Renal pelvis (tissue), 1 donor: ENCODE measurements at regions not wholly inside any gene's neighbourhood (a gene's known extent, or its start where the extent isn't known, plus 50 kb on each side); places are given as distances from the start of the nearest gene placed in this dataset.
"Not testable (repeated sequence)": the region's sequence is repeated elsewhere in the genome, so short reads cannot be mapped to it uniquely, and the experiment has no call there.

Experiments
- DNase-seq: peaks from one replicate; pipeline ENCODE4 v3.0.0-alpha.2; 2013

DNA sequence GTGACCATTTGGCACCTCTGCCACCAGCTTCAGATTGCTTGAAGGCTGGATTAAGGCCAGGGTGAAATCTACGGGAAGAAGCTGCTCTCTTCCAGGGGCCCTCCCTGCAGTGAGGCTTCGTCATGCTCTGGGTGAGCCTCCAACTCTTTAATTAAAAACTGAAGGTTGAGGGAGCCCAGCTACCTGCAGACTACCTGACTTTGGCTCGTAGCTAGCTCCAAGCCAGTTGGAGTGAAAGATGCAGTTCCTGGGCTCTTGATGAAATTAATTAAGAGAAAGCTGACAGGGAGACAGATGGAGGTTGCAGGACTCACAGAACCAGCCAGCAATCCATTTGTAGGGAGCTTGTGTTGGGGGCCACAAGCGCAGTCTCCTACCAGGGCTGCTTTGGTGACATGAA, 168.5 kb upstream of the SFSWAP start:
- no peak for DNase-seq

DNA sequence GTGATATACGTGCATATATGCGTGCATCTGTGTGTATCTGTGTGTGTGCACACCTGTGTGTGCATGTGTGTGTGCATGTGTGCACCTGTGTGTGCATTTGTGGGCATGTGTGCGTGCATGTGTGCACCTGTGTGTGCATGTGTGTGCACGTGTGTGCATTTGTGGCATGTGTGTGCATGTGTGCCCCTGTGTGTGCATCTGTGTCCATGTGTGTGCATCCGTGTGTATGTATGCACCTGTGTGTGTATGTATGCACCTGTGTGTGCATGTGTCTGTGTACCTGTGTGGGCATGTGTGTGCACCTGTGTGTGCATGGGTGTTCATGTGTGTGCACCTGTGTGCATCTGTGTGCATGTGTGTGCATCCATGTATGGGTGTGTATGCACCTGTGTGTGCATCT, 167.8 kb upstream of the SFSWAP start:
- no peak for DNase-seq

DNA sequence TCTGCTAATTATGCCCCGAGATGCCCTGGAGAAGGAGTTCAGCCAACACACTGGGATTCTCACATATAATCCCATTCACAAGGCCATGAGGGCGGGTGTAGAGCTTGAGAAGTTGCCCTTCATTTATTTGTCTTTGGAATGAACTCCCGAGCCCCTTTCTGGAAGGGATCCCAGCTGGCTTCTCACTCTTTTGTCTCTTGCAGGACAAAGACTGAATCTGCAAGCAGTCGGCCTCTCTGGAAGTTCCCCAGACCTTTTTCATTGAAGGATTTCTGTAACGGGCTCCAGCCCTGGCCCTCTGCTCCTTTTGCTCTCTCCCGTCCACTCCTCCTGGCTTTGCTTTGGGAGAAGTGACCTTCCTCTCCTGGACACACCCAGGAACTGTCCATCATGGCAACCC, 163.3 kb upstream of the SFSWAP start:
- no peak for DNase-seq

DNA sequence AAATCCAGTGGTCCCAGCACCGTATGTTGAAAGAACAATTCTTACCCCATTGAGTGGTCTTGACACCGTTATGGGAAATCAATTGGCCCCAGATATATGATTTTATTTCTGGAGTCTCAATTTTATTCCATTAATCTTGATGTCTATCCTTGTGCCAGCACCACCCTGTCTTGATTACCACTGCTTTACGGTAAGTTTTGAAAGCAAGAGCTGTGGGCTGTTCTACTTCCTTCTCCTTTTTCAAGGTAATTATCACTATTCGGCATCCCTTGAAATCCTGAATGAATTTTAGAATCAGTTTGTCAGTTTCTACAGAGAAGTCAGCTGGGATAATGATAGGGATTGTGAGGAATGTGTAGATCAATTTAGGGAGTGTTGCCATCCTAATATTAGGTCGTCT, 160.8 kb upstream of the SFSWAP start:
- DNase-seq, result no peak

DNA sequence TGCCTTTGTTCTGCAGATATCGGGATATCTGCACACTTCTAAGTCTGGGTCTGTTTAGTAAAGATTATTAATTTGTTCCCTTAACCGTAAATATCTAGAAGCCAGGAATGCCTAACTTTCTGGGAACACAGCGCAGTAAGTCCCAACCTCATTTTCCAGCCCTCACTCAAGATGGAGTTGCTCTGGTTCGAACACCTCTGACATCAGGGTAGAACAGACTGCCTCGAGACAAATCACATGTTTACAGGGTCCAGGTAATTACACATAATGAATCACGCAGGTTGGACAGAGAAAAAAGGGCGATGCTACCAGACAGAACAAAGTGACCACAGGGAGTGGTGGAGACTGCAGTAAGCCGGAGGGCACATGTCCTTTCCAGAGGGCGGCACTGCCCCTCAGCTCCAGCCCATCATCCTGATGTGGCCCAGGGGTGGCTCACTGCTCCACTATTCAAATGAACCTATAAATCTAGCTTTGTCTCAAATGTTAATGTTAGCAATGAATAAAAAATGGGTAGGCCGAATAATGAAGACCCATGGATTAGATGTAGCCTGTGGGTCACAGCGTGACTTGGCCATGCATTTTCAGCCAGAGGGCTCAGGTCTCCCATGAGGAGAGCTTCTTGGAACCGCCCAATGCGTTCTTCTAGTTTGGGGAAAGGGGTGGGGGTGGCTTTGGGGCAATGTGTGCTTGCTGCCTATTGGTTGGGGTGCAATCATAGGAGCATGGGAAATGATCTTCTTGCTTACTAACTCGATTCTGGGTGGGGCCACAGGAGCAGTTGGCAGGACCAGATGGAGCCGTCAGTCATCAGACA, 159.0 kb upstream of the SFSWAP start:
- DNase-seq, result no peak

DNA sequence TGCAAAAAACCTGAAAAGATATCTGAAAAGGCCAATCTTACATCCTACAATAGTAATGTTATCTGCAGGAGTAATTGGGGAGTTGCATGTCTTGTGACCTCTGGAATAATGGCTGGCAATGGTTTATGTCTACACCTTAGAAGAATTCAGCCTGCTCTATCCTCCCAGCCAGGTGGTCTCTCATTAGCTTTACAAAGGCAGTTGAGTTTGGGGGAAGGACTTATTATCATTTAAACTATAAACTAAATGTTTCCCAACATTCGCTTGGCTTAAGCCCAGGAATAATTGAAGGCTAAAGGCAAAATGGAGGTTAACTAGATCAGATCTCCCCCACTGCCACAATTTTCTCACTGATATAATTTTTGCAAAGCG, 158.4 kb upstream of the SFSWAP start:
- DNase-seq, result no peak

DNA sequence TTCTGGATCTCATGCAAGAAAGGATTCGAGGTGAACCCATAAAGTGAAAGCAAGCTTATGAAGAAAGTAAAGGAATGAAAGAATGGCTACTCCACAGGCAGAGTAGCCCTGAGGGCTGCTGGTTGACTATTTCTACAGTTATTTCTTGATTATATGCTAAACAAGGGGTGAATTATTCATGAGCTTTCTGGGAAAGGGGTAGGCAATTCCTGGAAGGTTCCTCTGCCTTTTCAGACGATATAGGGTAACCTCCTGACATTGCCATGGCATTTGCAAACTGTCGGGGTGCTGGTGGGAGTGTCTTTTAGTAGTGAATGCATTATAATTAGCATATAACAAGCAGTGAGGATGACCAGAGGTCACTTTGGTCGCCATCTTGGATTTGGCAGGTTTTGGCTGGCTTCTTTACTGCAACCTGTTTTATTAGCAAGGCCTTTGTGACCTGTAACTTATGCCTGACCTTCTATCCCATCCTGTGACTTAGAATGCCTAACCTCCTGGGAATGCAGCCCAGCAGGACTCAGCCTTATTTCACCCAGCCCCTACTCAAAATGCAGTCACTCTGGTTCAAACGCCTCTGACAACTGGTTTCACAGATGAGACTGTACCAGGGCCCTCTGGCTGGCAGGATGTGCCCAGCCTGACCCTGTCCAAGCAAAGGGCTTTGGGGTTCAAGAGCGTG, 157.7 kb upstream of the SFSWAP start:
- no peak for DNase-seq

DNA sequence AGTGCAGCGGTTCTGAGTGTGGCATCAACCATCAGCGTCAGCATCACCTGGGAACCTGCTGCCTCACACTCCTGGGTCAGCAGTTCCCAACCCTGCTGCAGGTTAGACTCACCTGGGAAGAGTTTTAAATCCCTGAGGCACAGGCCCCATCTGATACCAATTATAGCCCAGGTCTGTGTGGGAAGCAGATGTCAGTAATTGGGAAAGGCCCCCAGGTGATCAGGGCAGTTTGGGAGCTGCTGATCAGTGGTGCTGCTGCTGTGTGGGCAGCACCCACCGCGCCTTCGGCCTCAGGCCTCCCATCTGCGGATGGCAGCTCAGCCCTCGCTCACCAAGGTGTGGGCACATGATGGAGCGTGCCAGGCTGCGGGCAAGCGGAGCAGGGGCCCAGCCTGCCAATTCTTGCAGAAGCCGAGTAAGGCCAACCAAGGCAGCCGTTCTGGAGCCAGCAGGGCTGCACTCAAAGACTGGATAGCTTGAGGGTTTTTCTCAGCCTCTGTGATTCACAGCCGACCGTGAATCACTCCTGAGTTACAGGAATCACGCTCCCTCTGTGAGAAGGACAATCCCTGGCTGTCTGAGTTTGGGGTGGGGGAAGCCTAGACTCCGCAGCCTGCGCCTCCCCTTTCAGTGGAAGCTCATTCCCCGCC, 155.6 kb upstream of the SFSWAP start:
- no peak for DNase-seq

DNA sequence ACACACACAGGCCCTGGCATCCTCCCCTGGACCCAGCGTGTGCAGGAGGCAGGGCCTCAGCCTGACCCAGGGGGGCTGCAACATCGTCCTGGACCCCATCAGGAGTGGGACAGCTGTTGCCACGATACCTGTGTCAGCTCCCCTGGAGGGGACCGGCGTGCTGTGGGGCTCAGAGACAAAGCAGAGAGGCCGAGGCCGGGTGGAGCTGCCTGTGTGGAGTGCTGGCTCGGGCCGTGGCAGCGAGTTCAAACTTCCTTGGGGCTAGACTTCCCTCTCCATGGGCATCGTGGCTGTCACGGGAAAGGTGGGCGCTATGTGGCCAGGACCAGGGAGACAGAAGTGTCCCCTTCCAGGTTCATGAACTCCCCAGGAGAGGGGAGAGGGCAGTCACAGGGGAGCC, 155.0 kb upstream of the SFSWAP start:
- no peak for DNase-seq

DNA sequence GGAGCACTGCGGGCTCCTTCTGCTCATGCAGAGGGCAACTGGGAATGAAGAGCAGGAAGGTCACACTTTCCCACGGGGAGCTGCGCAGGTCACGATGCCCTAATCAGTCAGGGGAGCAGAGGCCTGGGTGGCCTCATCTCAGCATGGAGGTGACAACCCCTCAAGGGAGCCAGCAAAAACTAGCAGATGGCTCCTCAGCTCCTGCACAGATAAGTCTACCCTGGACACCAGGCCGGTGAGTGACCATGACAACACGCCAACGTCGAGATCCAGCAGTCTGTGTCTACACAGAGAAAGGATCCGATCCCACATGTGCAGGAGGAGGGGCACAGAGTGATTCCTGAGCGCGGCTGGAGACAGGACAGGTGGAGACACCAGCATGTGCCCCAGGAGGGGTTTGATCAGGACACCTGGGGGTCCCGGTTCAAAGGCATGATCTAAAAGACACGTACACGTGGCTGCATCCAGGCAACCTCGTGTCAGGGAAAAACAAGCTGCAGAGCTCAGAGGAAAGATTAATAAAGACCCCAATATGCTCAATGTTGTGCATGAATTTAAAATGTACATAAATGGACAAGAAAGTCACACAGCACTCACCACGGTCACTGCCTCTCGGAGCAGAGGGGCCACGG, 153.7 kb upstream of the SFSWAP start:
- no peak for DNase-seq

DNA sequence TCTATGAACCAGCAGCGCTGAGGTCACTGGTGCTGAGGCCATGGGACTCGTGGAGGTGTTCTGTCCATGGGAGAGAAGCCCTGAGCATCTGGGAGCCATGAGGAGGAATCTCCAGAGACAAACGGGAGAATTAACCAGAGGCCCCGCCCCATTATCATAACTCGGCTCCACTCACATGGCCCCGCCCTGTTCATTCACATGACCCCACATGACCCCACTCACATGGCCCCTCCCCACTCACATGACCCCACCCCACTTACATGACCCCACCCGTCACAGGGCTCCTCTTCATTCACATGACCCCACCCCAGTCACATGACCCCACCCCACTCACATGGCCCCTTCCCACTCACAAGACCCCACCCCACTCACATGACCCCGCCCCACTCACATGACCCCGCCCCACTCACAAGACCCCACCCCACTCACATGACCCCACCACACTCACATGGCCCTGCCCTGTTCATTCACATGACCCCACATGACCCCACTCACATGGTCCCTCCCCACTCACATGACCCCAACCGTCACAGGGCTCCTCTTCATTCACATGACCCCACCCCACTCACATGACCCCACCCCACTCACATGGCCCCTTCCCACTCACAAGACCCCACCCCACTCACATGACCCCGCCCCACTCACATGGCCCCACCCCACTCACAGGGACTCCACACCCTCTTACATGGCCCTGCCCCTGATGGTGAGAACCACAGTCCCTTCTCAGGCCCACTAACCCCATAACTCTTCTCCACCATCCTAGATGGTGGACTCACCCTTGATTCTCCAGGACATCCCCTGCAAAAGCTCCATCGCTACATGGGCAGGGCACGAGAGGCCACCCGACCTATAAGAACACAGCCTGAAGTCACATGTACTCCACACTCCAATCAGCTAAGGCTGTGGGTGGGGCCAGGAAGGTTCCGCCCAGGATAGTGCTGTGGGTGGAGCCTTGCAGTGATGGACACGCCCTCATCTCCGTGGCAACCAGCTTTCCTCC, 151.1 kb upstream of the SFSWAP start:
- no peak for DNase-seq

DNA sequence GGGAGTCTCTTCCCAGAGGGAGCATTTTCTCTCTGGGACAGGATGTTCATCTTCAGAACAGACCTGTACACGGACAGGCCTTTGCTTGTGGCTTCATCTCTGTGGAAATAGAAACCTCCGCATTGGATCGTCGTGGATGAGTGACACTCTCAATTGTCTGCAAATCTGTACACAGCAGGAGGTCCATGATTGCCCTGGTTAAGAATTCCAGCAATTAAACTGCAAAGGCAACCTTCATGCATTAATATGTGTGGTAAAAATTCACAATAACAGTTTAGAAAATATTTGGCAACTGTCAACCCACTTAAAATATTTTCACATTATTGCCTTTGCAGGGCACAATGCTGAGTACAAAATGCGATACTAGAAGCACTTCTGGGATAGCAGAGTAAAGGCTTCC, 149.8 kb upstream of the SFSWAP start:
- no peak for DNase-seq

DNA sequence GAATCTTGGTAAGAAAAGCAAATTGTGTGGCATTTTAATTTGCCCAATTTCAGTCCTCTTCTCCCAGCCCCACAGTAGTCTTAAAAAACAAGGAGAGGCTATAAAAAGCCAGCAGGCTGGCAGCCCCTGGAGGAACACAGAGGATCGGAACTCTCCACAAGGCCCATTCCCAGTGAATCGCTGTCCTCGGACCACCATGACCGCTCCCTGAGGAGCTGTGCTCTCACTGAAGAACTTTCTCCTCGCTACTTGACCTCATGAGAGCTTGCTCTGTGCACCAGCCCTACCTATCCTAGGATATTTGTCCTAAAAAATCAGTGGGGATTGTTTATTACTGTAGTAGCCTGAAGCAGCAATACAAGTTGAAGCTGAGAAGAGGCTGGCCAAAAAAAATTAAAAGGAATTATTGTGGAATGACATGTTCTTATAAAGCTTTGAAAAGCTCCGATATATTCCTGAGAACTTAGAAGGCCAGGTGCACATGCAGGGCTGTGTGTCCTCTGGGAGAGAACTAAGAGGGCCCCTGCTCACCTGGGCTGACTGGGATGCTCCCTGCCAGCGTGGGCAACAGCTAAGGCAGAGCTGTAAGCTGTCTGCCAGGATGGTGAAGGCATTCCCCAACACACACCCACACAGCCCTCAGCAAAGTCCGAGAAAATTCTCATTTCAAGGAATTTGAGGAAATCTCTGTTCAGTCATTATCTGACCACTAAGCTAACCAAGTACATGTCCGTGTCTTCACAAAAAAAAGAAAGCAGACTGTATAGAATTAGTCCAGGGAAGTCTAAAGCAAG, 148.8 kb upstream of the SFSWAP start:
- no peak for DNase-seq

DNA sequence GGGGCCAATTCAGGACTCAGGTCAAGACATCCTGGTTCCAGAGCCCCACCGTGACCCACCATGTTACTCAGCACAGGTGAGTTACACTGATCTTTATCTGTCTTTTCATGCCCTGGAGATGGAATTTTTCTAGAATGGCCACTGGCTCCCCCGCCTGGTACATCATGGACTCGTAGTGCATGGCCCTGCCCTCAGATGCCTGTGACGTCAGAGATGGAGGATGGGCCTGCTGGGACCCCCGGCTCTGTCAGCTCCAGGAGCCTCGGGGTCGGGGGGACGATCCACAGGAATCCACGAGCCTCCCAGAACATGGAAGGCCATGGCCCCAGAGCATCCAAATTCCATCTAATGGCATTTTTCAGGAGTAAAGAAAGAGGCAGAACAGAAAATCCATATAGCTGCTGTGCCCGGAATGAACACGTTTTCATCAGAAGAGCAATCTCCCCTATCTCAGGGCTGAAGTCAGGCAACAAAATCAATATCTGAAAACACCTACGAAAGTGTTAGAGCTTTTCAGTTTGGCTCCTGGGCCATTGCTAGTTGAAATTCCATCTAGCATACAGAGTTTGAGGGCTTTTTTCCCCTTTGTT, 146.7 kb upstream of the SFSWAP start:
- not testable (repeated sequence) for DNase-seq

DNA sequence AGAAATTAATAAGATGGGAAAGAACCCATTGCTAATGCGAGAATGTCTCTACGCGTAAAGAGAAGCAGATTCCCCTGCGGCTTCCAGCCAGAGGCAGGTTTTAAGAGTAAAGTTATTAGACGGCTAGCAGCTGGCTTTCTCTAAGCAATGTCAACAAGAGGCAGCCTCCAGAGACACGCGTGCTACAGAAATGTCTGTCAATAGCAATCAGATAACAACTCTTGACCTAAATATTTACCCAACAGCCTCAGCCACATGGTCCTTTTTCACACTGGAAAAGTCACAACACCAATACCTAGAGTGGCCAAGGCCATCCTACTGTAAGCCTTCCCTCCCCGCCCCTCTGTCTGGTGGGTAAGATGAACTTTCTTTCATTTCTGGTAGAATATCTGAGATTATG, 146.0 kb upstream of the SFSWAP start:
- peak; percentile 12 for DNase-seq

DNA sequence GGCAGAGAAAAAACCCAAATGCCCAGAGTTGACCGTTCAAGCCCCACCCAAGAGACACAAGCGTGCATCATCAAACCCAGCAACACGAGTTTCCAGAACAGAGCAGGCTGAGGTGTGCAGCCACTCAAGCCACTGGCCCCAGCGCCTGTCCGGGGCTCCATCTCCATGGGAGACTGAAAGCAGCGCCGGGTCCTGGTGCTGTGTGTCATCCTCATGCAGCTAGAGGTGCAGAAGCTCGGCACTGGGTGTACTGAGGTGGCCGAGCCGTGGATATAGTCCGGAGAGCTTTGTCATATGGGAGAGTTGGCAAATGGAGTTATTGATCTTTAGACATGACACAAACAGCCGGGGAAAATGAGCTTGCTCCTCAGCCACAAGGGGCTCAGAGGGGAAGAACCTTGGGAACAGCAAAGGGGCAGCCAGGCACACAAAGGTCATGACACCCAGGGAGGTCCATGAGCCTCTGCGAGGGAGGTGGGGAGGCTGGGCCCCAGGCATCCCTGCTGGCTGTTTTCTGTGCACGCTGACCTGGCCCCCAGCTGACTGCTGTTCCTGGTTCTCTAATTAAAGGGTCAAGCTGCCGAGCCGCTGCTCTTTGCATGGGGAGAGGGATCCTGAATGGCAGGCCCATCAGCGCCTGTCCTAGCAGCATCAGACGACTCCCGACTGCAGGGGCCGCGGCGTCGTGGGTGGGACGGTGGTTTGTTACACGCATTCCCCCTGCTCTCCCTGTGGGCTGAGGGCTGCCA, 145.4 kb upstream of the SFSWAP start:
- DNase-seq, result no peak

DNA sequence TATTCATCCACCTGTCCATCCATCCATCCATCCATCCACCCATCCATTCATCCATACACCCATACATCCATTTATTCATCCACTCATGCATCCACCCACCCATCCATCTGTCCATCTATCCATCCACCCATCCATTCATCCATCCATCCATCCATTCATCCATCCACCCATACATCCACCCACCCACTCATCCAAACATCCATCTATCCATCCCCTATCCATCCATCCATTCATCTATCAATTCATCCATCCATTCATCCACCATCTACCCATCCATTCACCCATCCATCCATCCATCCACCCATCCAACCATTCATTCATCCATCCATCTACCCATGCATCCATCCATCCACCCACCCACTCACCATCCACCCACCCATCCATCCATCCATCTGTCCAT, 142.6 kb upstream of the SFSWAP start:
- no peak for DNase-seq

DNA sequence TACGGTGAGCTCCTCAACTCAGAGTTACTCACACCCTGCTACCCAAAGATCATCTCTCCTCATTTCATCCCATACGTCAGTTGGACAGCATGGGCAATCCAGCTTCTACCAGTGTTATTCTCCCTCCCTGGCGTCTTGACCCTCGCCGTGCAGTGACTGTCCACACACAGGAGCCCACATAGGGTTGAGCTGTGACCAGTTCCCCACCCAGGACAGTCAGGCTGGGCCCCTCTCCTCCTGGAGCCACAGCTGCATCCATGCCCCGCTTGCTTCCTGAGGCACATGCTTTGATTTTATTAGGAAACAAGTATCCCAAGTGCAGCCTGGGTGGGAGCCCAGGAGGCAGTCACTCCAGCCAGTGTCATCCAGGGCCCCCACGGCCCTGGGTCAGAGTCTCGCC, 140.3 kb upstream of the SFSWAP start:
- DNase-seq, result no peak

DNA sequence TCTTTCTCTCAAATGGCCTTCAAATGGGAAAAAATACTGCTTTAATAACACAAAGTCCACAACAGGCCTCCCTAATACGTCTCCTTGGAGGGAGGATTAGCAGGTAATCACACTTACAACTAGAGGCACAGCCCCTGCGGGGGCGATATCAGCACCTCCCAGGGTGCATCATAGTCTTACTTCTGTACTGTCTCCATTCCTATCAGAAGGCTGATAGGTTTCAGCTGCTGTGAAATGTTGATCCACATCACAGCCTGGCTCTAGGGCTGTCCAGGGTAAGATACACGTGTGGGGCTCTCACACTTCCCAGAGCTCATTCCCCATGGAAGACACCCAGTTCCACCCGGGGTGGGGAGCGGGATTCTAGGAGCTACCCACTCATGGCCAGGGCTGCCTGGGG, 139.1 kb upstream of the SFSWAP start:
- DNase-seq, result no peak

DNA sequence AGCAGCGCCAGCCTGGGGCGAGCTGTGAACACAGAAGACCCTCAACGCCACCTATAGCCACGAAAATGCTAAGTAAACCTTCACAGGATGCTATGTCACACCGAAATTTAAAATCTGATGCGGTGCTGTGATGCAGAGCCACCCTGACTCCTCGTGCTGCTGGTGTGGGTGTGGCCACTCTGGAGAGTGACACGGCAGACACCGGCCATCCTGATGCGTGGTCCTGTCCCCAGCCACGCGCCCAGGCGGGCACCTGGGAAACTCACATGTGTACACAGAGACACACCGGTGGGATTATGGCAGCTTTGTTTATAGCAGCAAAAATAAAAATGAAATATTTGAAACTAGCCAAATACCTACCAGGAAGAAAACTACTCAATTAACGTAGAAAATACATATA, 138.3 kb upstream of the SFSWAP start:
- no peak for DNase-seq
